ENCODE measurements at regions not wholly inside any gene's neighbourhood (a gene's known extent, or its start where the extent isn't known, plus 50 kb on each side); places are given as distances from the start of the nearest gene placed in this dataset.
"Not testable (repeated sequence)": the region's sequence is repeated elsewhere in the genome, so short reads cannot be mapped to it uniquely, and the experiment has no call there.

DNA sequence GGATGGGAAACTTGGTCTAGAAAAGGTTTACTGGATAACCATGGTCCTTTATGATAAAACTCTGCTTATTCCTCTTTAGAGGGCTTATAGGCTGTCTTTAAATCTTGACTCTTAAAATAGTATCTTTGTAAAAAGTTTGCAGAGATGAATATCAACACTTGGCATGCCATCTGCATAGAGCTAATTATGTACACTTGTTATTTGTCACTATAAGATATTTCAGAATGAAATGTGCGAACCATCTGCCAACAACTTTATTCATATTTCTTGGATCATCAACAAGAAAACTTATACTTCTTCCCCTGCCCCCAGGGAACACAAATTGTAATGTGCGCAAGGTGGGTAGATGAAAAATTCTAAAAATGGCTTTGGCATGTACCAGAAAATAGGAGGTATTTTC lies 653.0 kb upstream of the CHAC2 start:
- no peak for DNase-seq (ENCODE audit: low spot score in 2 of 2)
- H3K4me3 ChIP-seq (ENCODE audit: low read depth, poor library complexity, severe bottlenecking): no peak overlapping the region
- TF ChIP-seq, protein P1, sequence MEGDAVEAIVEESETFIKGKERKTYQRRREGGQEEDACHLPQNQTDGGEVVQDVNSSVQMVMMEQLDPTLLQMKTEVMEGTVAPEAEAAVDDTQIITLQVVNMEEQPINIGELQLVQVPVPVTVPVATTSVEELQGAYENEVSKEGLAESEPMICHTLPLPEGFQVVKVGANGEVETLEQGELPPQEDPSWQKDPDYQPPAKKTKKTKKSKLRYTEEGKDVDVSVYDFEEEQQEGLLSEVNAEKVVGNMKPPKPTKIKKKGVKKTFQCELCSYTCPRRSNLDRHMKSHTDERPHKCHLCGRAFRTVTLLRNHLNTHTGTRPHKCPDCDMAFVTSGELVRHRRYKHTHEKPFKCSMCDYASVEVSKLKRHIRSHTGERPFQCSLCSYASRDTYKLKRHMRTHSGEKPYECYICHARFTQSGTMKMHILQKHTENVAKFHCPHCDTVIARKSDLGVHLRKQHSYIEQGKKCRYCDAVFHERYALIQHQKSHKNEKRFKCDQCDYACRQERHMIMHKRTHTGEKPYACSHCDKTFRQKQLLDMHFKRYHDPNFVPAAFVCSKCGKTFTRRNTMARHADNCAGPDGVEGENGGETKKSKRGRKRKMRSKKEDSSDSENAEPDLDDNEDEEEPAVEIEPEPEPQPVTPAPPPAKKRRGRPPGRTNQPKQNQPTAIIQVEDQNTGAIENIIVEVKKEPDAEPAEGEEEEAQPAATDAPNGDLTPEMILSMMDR (IDR thresholded peaks at IDR 0.05): no peak
- TF ChIP-seq POLR2A (IDR thresholded peaks at IDR 0.05): no peak
- 39 to 41% methylated on average over 2 of the region's 2 CpGs for WGBS, 2 donors
- intact Hi-C loops (cut with DNase I; ENCODE audit: low total_unique reads): loop anchor here (10.0 kb wide), 1 partner anchor 650 kb away; no protein-coding TSS in a partner anchor

DNA sequence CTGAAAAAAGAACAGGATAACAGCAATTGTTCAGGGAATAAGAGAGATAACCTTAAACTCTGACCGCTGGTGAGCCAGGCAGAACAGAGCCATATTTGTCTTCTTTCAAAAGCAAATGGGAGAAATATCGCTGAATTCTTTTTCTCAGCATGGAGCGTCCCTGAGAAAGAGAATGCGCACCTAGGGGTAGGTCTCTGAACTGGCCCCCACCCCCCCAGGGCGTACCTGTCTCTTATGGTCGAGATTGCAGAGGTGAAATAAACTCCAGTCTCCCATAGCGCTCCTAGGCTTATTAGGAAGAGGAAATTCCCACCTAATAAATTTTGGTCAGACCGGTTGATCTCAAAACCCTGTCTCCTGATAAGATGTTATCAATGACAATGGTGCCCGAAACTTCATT lies 655.2 kb upstream of the CHAC2 start:
- intact Hi-C loops (cut with DNase I; ENCODE audit: low total_unique reads): loop anchor here (10.0 kb wide), 1 partner anchor 648 kb away; no protein-coding TSS in a partner anchor
- 76 to 85% methylated on average over 9 of the region's 9 CpGs for WGBS, 2 donors
- not testable (repeated sequence) for H3K4me3 ChIP-seq (ENCODE audit: low read depth, poor library complexity, severe bottlenecking); DNase-seq (ENCODE audit: low spot score in 2 of 2)

DNA sequence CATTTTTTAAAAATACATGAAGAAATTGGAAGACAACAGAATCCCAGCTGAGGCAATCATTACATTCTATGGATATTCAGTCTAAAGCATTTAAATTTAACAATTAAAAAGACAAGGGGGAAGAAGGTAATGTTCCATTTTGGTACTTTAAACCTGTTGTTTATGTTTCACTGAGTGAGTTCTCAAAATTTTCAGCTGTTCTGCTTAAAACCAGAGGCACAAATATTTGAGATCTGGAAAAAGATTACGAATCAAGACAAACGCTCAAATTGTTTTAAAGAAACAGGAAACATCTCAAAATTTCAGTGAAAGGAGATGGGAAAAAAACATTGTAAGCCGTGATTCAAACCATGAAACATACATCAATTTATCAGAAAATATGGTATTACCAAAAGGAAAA lies 656.2 kb upstream of the CHAC2 start:
- TF ChIP-seq POLR2A (IDR thresholded peaks at IDR 0.05): no peak
- TF ChIP-seq, protein P1 (IDR thresholded peaks at IDR 0.05): no peak
- DNase-seq (ENCODE audit: low spot score in 2 of 2): no peak
- WGBS, 2 donors: 51 to 52% methylated on average over 3 of the region's 3 CpGs
- intact Hi-C loops (cut with DNase I; ENCODE audit: low total_unique reads): loop anchor here (10.0 kb wide), 1 partner anchor 647 kb away; no protein-coding TSS in a partner anchor
- H3K4me3 ChIP-seq (ENCODE audit: low read depth, poor library complexity, severe bottlenecking): no peak overlapping the region

DNA sequence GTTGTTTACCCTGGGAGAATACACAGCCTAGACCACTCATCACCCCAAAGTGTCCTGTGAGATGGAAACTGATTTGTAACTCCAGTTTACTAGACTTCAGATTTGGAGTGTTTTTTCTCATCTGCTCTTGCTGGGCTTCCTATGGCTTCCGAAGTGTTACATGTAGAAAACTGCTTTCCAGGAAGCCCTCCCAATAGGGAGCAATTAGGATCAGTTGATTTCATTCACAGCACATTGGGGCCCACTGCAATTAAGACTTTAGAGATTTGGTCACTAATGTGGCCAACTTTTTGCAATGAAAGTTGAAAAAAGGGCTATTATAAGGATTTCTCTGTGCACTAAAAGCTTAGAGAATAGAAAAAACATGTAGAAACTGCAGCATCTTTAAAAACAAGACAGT lies 656.6 kb upstream of the CHAC2 start:
- no peak for TF ChIP-seq POLR2A (IDR thresholded peaks at IDR 0.05)
- TF ChIP-seq, protein P1 (IDR thresholded peaks at IDR 0.05): no peak
- H3K4me3 ChIP-seq (ENCODE audit: low read depth, poor library complexity, severe bottlenecking): no peak overlapping the region
- no peak for DNase-seq (ENCODE audit: low spot score in 2 of 2)
- 69 to 91% methylated on average over 1 of the region's 1 CpG for WGBS, 2 donors
- intact Hi-C loops (cut with DNase I; ENCODE audit: low total_unique reads): loop anchor here (10.0 kb wide), 1 partner anchor 646 kb away; no protein-coding TSS in a partner anchor

DNA sequence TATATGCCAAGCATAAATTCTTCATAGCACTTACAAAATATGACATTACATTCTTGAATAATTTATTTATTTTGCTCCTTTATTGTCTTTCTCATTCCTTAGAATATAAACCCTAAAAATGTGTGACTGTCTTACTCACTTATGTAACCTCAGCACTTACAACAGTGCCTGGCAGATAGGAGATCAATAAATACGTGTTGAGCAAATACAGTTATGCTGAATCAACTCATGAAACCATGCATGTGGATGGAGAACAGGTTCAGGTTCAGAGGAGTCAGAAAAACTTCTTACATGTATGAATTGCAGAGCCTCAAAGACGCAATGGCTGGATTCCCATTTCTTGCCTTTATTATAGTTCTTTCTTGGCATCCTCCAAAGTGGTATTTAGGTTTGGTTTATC lies 659.4 kb upstream of the CHAC2 start:
- no peak for TF ChIP-seq POLR2A (IDR thresholded peaks at IDR 0.05)
- TF ChIP-seq, protein P1 (IDR thresholded peaks at IDR 0.05): no peak
- DNase-seq (ENCODE audit: low spot score in 2 of 2): no peak
- intact Hi-C loops (cut with DNase I; ENCODE audit: low total_unique reads): no loop called here
- no peak overlapping the region for H3K4me3 ChIP-seq (ENCODE audit: low read depth, poor library complexity, severe bottlenecking)
- WGBS, 2 donors: 77 to 84% methylated on average over 2 of the region's 2 CpGs

DNA sequence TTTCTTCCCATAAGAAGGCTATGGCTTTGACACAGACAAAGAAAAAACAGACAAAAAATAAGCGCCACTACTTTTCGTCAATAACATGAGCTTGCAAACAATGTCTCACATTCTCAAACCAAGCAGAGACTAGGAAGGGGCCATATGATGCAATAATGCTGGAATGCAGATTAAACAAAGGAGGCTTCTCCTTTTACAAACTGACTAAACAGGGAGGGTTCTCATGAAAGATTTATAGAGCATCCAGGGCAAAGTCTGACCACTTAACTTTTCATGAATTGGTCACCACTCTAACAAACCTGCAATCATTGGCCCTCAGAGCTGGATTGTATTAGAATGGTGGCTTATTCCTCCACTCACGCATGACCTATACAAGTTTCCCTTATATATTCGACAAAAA lies 663.3 kb upstream of the CHAC2 start:
- 83 to 85% methylated on average over 4 of the region's 4 CpGs for WGBS, 2 donors

More for the DNA sequence above, 663.3 kb upstream of the CHAC2 start:
- DNase-seq (ENCODE audit: low spot score in 2 of 2): no peak
- intact Hi-C loops (cut with DNase I; ENCODE audit: low total_unique reads): no loop called here
- no peak overlapping the region for H3K4me3 ChIP-seq (ENCODE audit: low read depth, poor library complexity, severe bottlenecking)
- TF ChIP-seq, protein P1 (IDR thresholded peaks at IDR 0.05): no peak
- TF ChIP-seq POLR2A (IDR thresholded peaks at IDR 0.05): no peak

Data from lower leg skin (tissue), 4 donors.